ENCODE measurements at regions not wholly inside any gene's neighbourhood (a gene's known extent, or its start where the extent isn't known, plus 50 kb on each side); places are given as distances from the start of the nearest gene placed in this dataset.

- intact Hi-C loops (cut with DNase I): no loop called here
- Histone ChIP-seq H3K27me3 (no peaks in the 10 kb centered on the region), H3K9me3 (no peaks in the 10 kb centered on the region), H3K36me3 (no peaks in the 10 kb centered on the region), H3K4me3 (no peak overlapping the region), H3K27ac (no peak overlapping the region), H3K4me1 (no peaks in the 10 kb centered on the region)
- TF ChIP-seq POLR2A (IDR thresholded peaks at IDR 0.05) (no peak), CTCF (IDR thresholded peaks at IDR 0.05) (no peak)
- ATAC-seq (no peak), DNase-seq (no peak)
Measured at GRCh38 chr4:57658673-57659072, 548.5 kb upstream of the IGFBP7 start.

- no peak overlapping the region for H3K4me3 ChIP-seq
Measured at GRCh38 chr4:57658188-57658587, 548.0 kb upstream of the IGFBP7 start.

GRCh38 chr4:57655342-57655741 lies 545.2 kb upstream of the IGFBP7 start:
- H3K9me3 ChIP-seq: no peaks in the 10 kb centered on the region
- 73 to 93% (median 77%) methylated on average over 1 of the region's 1 CpG for WGBS, 4 donors
- no peak for TF ChIP-seq CTCF (IDR thresholded peaks at IDR 0.05)
- no peak for TF ChIP-seq POLR2A (IDR thresholded peaks at IDR 0.05)
- H3K36me3 ChIP-seq: no peaks in the 10 kb centered on the region
- H3K27ac ChIP-seq: no peak overlapping the region
- H3K4me3 ChIP-seq: no peak overlapping the region
- intact Hi-C loops (cut with DNase I): no loop called here
- ATAC-seq: no peak
- DNase-seq: no peak
- H3K4me1 ChIP-seq: no peaks in the 10 kb centered on the region
- H3K27me3 ChIP-seq: no peaks in the 10 kb centered on the region

More at GRCh38 chr4:57658188-57658587, 548.0 kb upstream of the IGFBP7 start:
- DNase-seq: no peak
- WGBS, 4 donors: 54 to 73% (median 66%) methylated on average over 3 of the region's 3 CpGs
- no peaks in the 10 kb centered on the region for H3K27me3 ChIP-seq
- H3K36me3 ChIP-seq: no peaks in the 10 kb centered on the region
- TF ChIP-seq POLR2A (IDR thresholded peaks at IDR 0.05): no peak
- TF ChIP-seq CTCF (IDR thresholded peaks at IDR 0.05): no peak
- no peak overlapping the region for H3K27ac ChIP-seq
- no peaks in the 10 kb centered on the region for H3K9me3 ChIP-seq
- no peak for ATAC-seq
- no peaks in the 10 kb centered on the region for H3K4me1 ChIP-seq
- intact Hi-C loops (cut with DNase I): no loop called here

- no peak for TF ChIP-seq CTCF (IDR thresholded peaks at IDR 0.05)
- no peak for TF ChIP-seq POLR2A (IDR thresholded peaks at IDR 0.05)
- no peak overlapping the region for H3K27ac ChIP-seq
- no peak overlapping the region for H3K4me3 ChIP-seq
- H3K9me3 ChIP-seq: no peaks in the 10 kb centered on the region
- ATAC-seq: no peak
- 61 to 70% (median 66%) methylated on average over 2 of the region's 2 CpGs for WGBS, 4 donors
- DNase-seq: no peak
- intact Hi-C loops (cut with DNase I): no loop called here
- H3K36me3 ChIP-seq: no peaks in the 10 kb centered on the region
- no peaks in the 10 kb centered on the region for H3K4me1 ChIP-seq
- no peaks in the 10 kb centered on the region for H3K27me3 ChIP-seq
Measured at GRCh38 chr4:57652779-57653178, 542.6 kb upstream of the IGFBP7 start.

Data from heart left ventricle (tissue), 16 donors.